OCI-LY3 (cell line): ENCODE measurements at regions not wholly inside any gene's neighbourhood (a gene's known extent, or its start where the extent isn't known, plus 50 kb on each side); places are given as distances from the start of the nearest gene placed in this dataset.

Experiments used
- H2AFZ ChIP-seq: fragments of 200-600, 300-600 bp; shearing (Covaris generic); 2 replicates; pipeline ENCODE4 v1.6.0; 2014; ENCODE audit warnings: antibody characterized with exemption, low read depth, low read length
- H3K27ac ChIP-seq: fragments of 200-600, 300-600 bp; sonication (generic); 2 replicates; pipeline ENCODE4 v1.5.1; 2014; ENCODE audit warnings: mild to moderate bottlenecking, low read length, moderate library complexity, mixed read lengths
- H3K27me3 ChIP-seq: fragments of 200-600, 300-600 bp; sonication (generic); 2 replicates; pipeline ENCODE4 v1.6.1; 2014; ENCODE audit warnings: low read depth, low read length, mixed read lengths
- H3K36me3 ChIP-seq: fragments of 200-600, 300-600 bp; sonication (generic); replicated peaks from 2 replicates; pipeline ENCODE3; 2014; ENCODE audit warnings: low read depth, low read length, mixed read lengths
- H3K4me1 ChIP-seq: fragments of 300-600, 200-600 bp; sonication (generic); 2 replicates; pipeline ENCODE4 v1.6.1; 2014; ENCODE audit warnings: low read length, mixed read lengths
- H3K4me2 ChIP-seq: fragments of 200-600, 300-600 bp; sonication (generic); 2 replicates; pipeline ENCODE4 v1.6.1; 2014; ENCODE audit warnings: low read length, mixed read lengths
- H3K4me3 ChIP-seq: fragments of 300-600, 200-600 bp; sonication (generic); 2 replicates; pipeline ENCODE4 v1.5.1; 2014; ENCODE audit warnings: antibody characterized with exemption, mild to moderate bottlenecking, low read length, moderate library complexity
- H3K79me2 ChIP-seq: fragments of 300-600, 200-600 bp; shearing (Covaris generic); 2 replicates; pipeline ENCODE4 v1.6.1; 2014; ENCODE audit warnings: mild to moderate bottlenecking, low read length, mixed read lengths
- H3K9ac ChIP-seq: fragments of 300-600, 200-600 bp; shearing (Covaris generic); 2 replicates; pipeline ENCODE4 v1.6.0; 2014; ENCODE audit warnings: mild to moderate bottlenecking, low read length, moderate library complexity
- H3K9me3 ChIP-seq: fragments of 200-600, 300-600 bp; shearing (Covaris generic); 2 replicates; pipeline ENCODE4 v1.6.1; 2014; ENCODE audit warnings: low read length, mixed read lengths; ENCODE audit not compliant: insufficient read depth
- H4K20me1 ChIP-seq: fragments of 200-600, 300-600 bp; sonication (generic); 2 replicates; pipeline ENCODE4 v1.6.1; 2016; ENCODE audit warnings: low read length, mixed read lengths; ENCODE audit not compliant: insufficient read depth
- EZH2phosphoT487 ChIP-seq: fragments of 200-600 bp; shearing (Covaris generic); IDR thresholded peaks from 2 replicates; pipeline ENCODE4 v1.6.1; 2018; ENCODE audit warnings: antibody characterized with exemption, mixed run types, low read depth
- TF ChIP-seq, protein P1 (sequence below): fragments of 200-600, 300-600 bp; sonication (generic); IDR thresholded peaks from 2 replicates; pipeline ENCODE4 v1.5.1; 2014; ENCODE audit warnings: antibody characterized with exemption, low read length, low read depth

GRCh38 chr22:48261706-48262105, 1499.3 kb downstream of the TBC1D22A start:
- Histone ChIP-seq H3K4me2 (no peak overlapping the region), H3K9ac (no peak overlapping the region), H3K4me3 (no peak overlapping the region), H4K20me1 (no peaks in the 10 kb centered on the region), H3K79me2 (no peaks in the 10 kb centered on the region), H3K27me3 (peaks cover 8% of the 10 kb centered on the region; the same call in 1 of the 2 replicates), H2AFZ (no peak overlapping the region), H3K4me1 (peaks cover 13% of the 10 kb centered on the region), H3K36me3 (no peaks in the 10 kb centered on the region), H3K9me3 (no peaks in the 10 kb centered on the region), H3K27ac (no peak overlapping the region)
- no peak for TF ChIP-seq EZH2phosphoT487

- peaks cover 8% of the 10 kb centered on the region; the same call in 1 of the 2 replicates for H3K27me3 ChIP-seq
- no peak overlapping the region for H3K27ac ChIP-seq
- H3K9ac ChIP-seq, result no peak overlapping the region
- no peak overlapping the region for H3K4me2 ChIP-seq
- TF ChIP-seq EZH2phosphoT487, result no peak
- TF ChIP-seq, protein P1, sequence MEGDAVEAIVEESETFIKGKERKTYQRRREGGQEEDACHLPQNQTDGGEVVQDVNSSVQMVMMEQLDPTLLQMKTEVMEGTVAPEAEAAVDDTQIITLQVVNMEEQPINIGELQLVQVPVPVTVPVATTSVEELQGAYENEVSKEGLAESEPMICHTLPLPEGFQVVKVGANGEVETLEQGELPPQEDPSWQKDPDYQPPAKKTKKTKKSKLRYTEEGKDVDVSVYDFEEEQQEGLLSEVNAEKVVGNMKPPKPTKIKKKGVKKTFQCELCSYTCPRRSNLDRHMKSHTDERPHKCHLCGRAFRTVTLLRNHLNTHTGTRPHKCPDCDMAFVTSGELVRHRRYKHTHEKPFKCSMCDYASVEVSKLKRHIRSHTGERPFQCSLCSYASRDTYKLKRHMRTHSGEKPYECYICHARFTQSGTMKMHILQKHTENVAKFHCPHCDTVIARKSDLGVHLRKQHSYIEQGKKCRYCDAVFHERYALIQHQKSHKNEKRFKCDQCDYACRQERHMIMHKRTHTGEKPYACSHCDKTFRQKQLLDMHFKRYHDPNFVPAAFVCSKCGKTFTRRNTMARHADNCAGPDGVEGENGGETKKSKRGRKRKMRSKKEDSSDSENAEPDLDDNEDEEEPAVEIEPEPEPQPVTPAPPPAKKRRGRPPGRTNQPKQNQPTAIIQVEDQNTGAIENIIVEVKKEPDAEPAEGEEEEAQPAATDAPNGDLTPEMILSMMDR, result no peak
- no peak overlapping the region for H2AFZ ChIP-seq
- H3K4me1 ChIP-seq, result peaks cover 13% of the 10 kb centered on the region
- H3K4me3 ChIP-seq, result no peak overlapping the region
- H3K79me2 ChIP-seq, result no peaks in the 10 kb centered on the region
- H3K36me3 ChIP-seq, result no peaks in the 10 kb centered on the region
- H3K9me3 ChIP-seq, result no peaks in the 10 kb centered on the region
- H4K20me1 ChIP-seq, result no peaks in the 10 kb centered on the region
Measured at GRCh38 chr22:48261048-48261621, 1498.7 kb downstream of the TBC1D22A start.

GRCh38 chr22:48259991-48260670, 1497.7 kb downstream of the TBC1D22A start:
- Histone ChIP-seq H3K27ac (no peak overlapping the region), H2AFZ (no peak overlapping the region), H3K9ac (no peak overlapping the region), H3K9me3 (no peaks in the 10 kb centered on the region), H3K36me3 (no peaks in the 10 kb centered on the region), H3K4me2 (no peak overlapping the region), H3K79me2 (no peaks in the 10 kb centered on the region), H4K20me1 (no peaks in the 10 kb centered on the region), H3K4me1 (peaks cover 13% of the 10 kb centered on the region), H3K4me3 (no peak overlapping the region), H3K27me3 (peaks cover 8% of the 10 kb centered on the region; the same call in 1 of the 2 replicates)
- TF ChIP-seq, protein P1, result no peak

DNA sequence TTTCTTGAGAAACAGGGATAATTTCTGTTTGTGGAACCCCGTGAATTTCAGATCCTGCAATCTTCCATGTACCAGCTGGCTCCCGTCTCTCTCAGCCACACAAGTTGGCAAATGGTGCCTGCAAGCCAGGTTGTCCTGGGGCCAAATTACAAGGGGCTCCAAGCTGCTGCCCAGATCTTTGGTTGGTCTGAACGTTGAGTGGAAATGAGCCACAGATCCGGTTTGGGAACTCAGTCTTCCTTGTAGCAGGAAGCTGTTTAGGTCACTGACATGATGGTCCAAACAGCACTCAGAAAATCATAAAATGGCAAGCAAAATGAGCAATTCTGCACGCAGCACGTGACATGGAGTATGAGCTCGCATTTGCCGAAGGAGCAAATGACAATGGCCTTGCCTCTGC, 1496.4 kb downstream of the TBC1D22A start:
- Histone ChIP-seq H3K27ac (no peak overlapping the region), H4K20me1 (no peaks in the 10 kb centered on the region), H3K27me3 (peaks cover 15% of the 10 kb centered on the region; the same call in 1 of the 2 replicates), H3K4me3 (no peak overlapping the region), H3K9me3 (no peaks in the 10 kb centered on the region), H3K79me2 (no peaks in the 10 kb centered on the region), H3K4me2 (no peak overlapping the region), H2AFZ (no peak overlapping the region), H3K9ac (no peak overlapping the region), H3K36me3 (no peaks in the 10 kb centered on the region), H3K4me1 (peaks cover 13% of the 10 kb centered on the region)
- TF ChIP-seq, protein P1, result no peak
- no peak for TF ChIP-seq EZH2phosphoT487
